ENCODE measurements at regions not wholly inside any gene's neighbourhood (a gene's known extent, or its start where the extent isn't known, plus 50 kb on each side); places are given as distances from the start of the nearest gene placed in this dataset.

- in situ Hi-C loops (cut with HindIII; ENCODE audit: low sequenced_read_pairs): no loop called here
- no peak for TF ChIP-seq CTCF (IDR thresholded peaks at IDR 0.05; ENCODE audit: low read depth, low read length, missing control alignments)
- no peak overlapping the region for H3K4me3 ChIP-seq (ENCODE audit: low read depth, low read length)
- no peak for DNase-seq (ENCODE audit: low read depth)
These were observed 120.4 kb downstream of the TPBG start for GRCh38 chr6:82484001-82484400.

GRCh38 chr6:82484737-82485626, 121.4 kb downstream of the TPBG start:
- in situ Hi-C loops (cut with HindIII; ENCODE audit: low sequenced_read_pairs): no loop called here
- no peak overlapping the region for H3K4me3 ChIP-seq (ENCODE audit: low read depth, low read length)
- DNase-seq (ENCODE audit: low read depth): no peak
- TF ChIP-seq CTCF (IDR thresholded peaks at IDR 0.05; ENCODE audit: low read depth, low read length, missing control alignments): no peak

- DNase-seq (ENCODE audit: low read depth): no peak
- no peak overlapping the region for H3K4me3 ChIP-seq (ENCODE audit: low read depth, low read length)
- in situ Hi-C loops (cut with HindIII; ENCODE audit: low sequenced_read_pairs): no loop called here
- TF ChIP-seq CTCF (IDR thresholded peaks at IDR 0.05; ENCODE audit: low read depth, low read length, missing control alignments): no peak
These were observed 124.3 kb downstream of the TPBG start for GRCh38 chr6:82487895-82488294.

- DNase-seq (ENCODE audit: low read depth): no peak
- no peak overlapping the region for H3K4me3 ChIP-seq (ENCODE audit: low read depth, low read length)
- TF ChIP-seq CTCF (IDR thresholded peaks at IDR 0.05; ENCODE audit: low read depth, low read length, missing control alignments): no peak
- in situ Hi-C loops (cut with HindIII; ENCODE audit: low sequenced_read_pairs): no loop called here
These were observed 124.8 kb downstream of the TPBG start for GRCh38 chr6:82488403-82488802.

- in situ Hi-C loops (cut with HindIII; ENCODE audit: low sequenced_read_pairs): no loop called here
- DNase-seq (ENCODE audit: low read depth): no peak
- no peak overlapping the region for H3K4me3 ChIP-seq (ENCODE audit: low read depth, low read length)
- no peak for TF ChIP-seq CTCF (IDR thresholded peaks at IDR 0.05; ENCODE audit: low read depth, low read length, missing control alignments)
These were observed 128.5 kb downstream of the TPBG start for GRCh38 chr6:82492134-82492533.

- no peak overlapping the region for H3K4me3 ChIP-seq (ENCODE audit: low read depth, low read length)
- TF ChIP-seq CTCF (IDR thresholded peaks at IDR 0.05; ENCODE audit: low read depth, low read length, missing control alignments): no peak
- DNase-seq (ENCODE audit: low read depth): no peak
- in situ Hi-C loops (cut with HindIII; ENCODE audit: low sequenced_read_pairs): no loop called here
These were observed 129.8 kb downstream of the TPBG start for GRCh38 chr6:82493467-82493866.

All from astrocyte of the cerebellum (primary cell).